MG63 (cell line): ENCODE measurements at regions not wholly inside any gene's neighbourhood (a gene's known extent, or its start where the extent isn't known, plus 50 kb on each side); places are given as distances from the start of the nearest gene placed in this dataset.
A peak's percentile ranks its signal among the peaks of the same experiment; 100 is the strongest.

Experiments used
- DNase-seq: peaks from one replicate; pipeline ENCODE4 v3.0.0-alpha.2; 2020
- H3K27me3 ChIP-seq: fragments of 250-450 bp; sonication (Bioruptor Pico); 2 replicates; pipeline ENCODE4 v1.5.1; 2020; ENCODE audit warnings: mild to moderate bottlenecking, moderate library complexity
- H3K36me3 ChIP-seq: fragments of 250-450 bp; sonication (Bioruptor Pico); 2 replicates; pipeline ENCODE4 v1.5.1; 2020; ENCODE audit warnings: mild to moderate bottlenecking, moderate library complexity
- H3K4me3 ChIP-seq: fragments of 250-450 bp; sonication (Bioruptor Pico); 2 replicates; pipeline ENCODE4 v1.5.1; 2020; ENCODE audit warnings: mild to moderate bottlenecking, moderate library complexity
- H3K9me3 ChIP-seq: fragments of 250-450 bp; sonication (Bioruptor Pico); 2 replicates; pipeline ENCODE4 v1.5.1; 2020; ENCODE audit warnings: mild to moderate bottlenecking, moderate library complexity

- no peak for DNase-seq
- no peak overlapping the region for H3K4me3 ChIP-seq
- no peaks in the 10 kb centered on the region for H3K36me3 ChIP-seq
- no peaks in the 10 kb centered on the region for H3K9me3 ChIP-seq
- H3K27me3 ChIP-seq, result no peaks in the 10 kb centered on the region
Measured at GRCh38 chr16:85382717-85383118, 230.4 kb upstream of the GSE1 start.

- no peak for DNase-seq
Measured at GRCh38 chr16:85383836-85384832, 229.0 kb upstream of the GSE1 start.

GRCh38 chr16:85384833-85385462 is 228.2 kb upstream of the GSE1 start:
- Histone ChIP-seq H3K9me3 (no peaks in the 10 kb centered on the region), H3K27me3 (no peaks in the 10 kb centered on the region)
- DNase-seq, result no peak

More at GRCh38 chr16:85383836-85384832, 229.0 kb upstream of the GSE1 start:
- no peak overlapping the region for H3K4me3 ChIP-seq
- no peaks in the 10 kb centered on the region for H3K27me3 ChIP-seq
- H3K36me3 ChIP-seq, result no peaks in the 10 kb centered on the region
- H3K9me3 ChIP-seq, result no peaks in the 10 kb centered on the region

GRCh38 chr16:85385463-85386331 is 227.4 kb upstream of the GSE1 start:
- Histone ChIP-seq H3K27me3 (no peaks in the 10 kb centered on the region), H3K4me3 (no peak overlapping the region), H3K9me3 (no peaks in the 10 kb centered on the region), H3K36me3 (no peaks in the 10 kb centered on the region)
- DNase-seq, result no peak

More at GRCh38 chr16:85384833-85385462, 228.2 kb upstream of the GSE1 start:
- no peak overlapping the region for H3K4me3 ChIP-seq
- no peaks in the 10 kb centered on the region for H3K36me3 ChIP-seq

GRCh38 chr16:85386467-85387170 is 226.5 kb upstream of the GSE1 start:
- no peaks in the 10 kb centered on the region for H3K27me3 ChIP-seq
- DNase-seq, result no peak
- no peak overlapping the region for H3K4me3 ChIP-seq
- no peaks in the 10 kb centered on the region for H3K36me3 ChIP-seq
- no peaks in the 10 kb centered on the region for H3K9me3 ChIP-seq

- Histone ChIP-seq H3K9me3 (no peaks in the 10 kb centered on the region), H3K4me3 (no peak overlapping the region), H3K36me3 (no peaks in the 10 kb centered on the region), H3K27me3 (no peaks in the 10 kb centered on the region)
- no peak for DNase-seq
Measured at GRCh38 chr16:85387171-85387507, 226.0 kb upstream of the GSE1 start.

GRCh38 chr16:85387731-85388295 is 225.3 kb upstream of the GSE1 start:
- Histone ChIP-seq H3K27me3 (no peaks in the 10 kb centered on the region), H3K36me3 (no peaks in the 10 kb centered on the region), H3K4me3 (no peak overlapping the region), H3K9me3 (no peaks in the 10 kb centered on the region)
- no peak for DNase-seq

GRCh38 chr16:85389679-85390470 is 223.2 kb upstream of the GSE1 start:
- no peak overlapping the region for H3K4me3 ChIP-seq
- H3K9me3 ChIP-seq, result no peaks in the 10 kb centered on the region
- DNase-seq, result no peak
- no peaks in the 10 kb centered on the region for H3K27me3 ChIP-seq
- H3K36me3 ChIP-seq, result no peaks in the 10 kb centered on the region

- no peaks in the 10 kb centered on the region for H3K27me3 ChIP-seq
- H3K36me3 ChIP-seq, result no peaks in the 10 kb centered on the region
- DNase-seq, result peak; percentile 58
- no peak overlapping the region for H3K4me3 ChIP-seq
- H3K9me3 ChIP-seq, result no peaks in the 10 kb centered on the region
Measured at GRCh38 chr16:85390511-85391174, 222.5 kb upstream of the GSE1 start.

- Histone ChIP-seq H3K9me3 (no peaks in the 10 kb centered on the region), H3K27me3 (no peaks in the 10 kb centered on the region), H3K4me3 (no peak overlapping the region), H3K36me3 (no peaks in the 10 kb centered on the region)
- DNase-seq, result no peak
Measured at GRCh38 chr16:85391175-85391707, 221.9 kb upstream of the GSE1 start.

- no peak for DNase-seq
- no peaks in the 10 kb centered on the region for H3K27me3 ChIP-seq
- no peaks in the 10 kb centered on the region for H3K9me3 ChIP-seq
- H3K4me3 ChIP-seq, result no peak overlapping the region
- no peaks in the 10 kb centered on the region for H3K36me3 ChIP-seq
Measured at GRCh38 chr16:85391769-85392583, 221.1 kb upstream of the GSE1 start.

GRCh38 chr16:85392756-85393673 is 220.1 kb upstream of the GSE1 start:
- Histone ChIP-seq H3K27me3 (no peaks in the 10 kb centered on the region), H3K4me3 (no peak overlapping the region), H3K9me3 (no peaks in the 10 kb centered on the region), H3K36me3 (no peaks in the 10 kb centered on the region)
- no peak for DNase-seq
